PC-3 (cell line): ENCODE measurements at regions not wholly inside any gene's neighbourhood (a gene's known extent, or its start where the extent isn't known, plus 50 kb on each side); places are given as distances from the start of the nearest gene placed in this dataset.

Experiments
- ATAC-seq: fragments of 200-7000 bp; cut with Tn5 transposase; 2 replicates; pipeline ENCODE4 v1.9.1; 2020; ENCODE audit warnings: mild to moderate bottlenecking, moderate library complexity
- BruUV-seq: library from RNA; stranded (reverse); fragments of 400-500 nt; replicated peaks from 2 replicates; lab custom pipeline; 2021; lab: Mats Ljungman, UMichigan
- CTCF ChIA-PET: fragments of 300-600 bp; sonication (Branson Sonifier 250); formaldehyde crosslinking; loops from one replicate; lab custom pipeline; 2022; ENCODE audit warnings: antibody characterized with exemption; lab: Charles Lee
- POLR2A ChIA-PET: fragments of 300-600 bp; sonication (Branson Sonifier 250); formaldehyde crosslinking; loops from one replicate; lab custom pipeline; 2022; ENCODE audit warnings: antibody characterized with exemption; ENCODE audit not compliant: unreplicated experiment; lab: Charles Lee
- DNase-seq: peaks from one replicate; pipeline ENCODE4 v3.0.0-alpha.2; 2015
- H2AFZ ChIP-seq: fragments of 300-600 bp; sonication (generic); 2 replicates; pipeline ENCODE4 v1.6.0; 2016; ENCODE audit warnings: antibody characterized with exemption, low read length
- H3F3A ChIP-seq: fragments of 300-600 bp; sonication (generic); one replicate; pipeline ENCODE4 v1.6.0; 2017; ENCODE audit warnings: antibody characterized with exemption, low read length, control low read depth, mild to moderate bottlenecking; ENCODE audit not compliant: unreplicated experiment
- H3K27ac ChIP-seq: fragments of 300-600 bp; sonication (generic); 2 replicates; pipeline ENCODE4 v1.5.1; 2016; ENCODE audit warnings: mild to moderate bottlenecking, low read length
- H3K27me3 ChIP-seq: fragments of 300-600 bp; sonication (generic); 2 replicates; pipeline ENCODE4 v1.6.1; 2016; ENCODE audit warnings: low read length, mixed read lengths
- H3K36me3 ChIP-seq: fragments of 300-600 bp; sonication (generic); 2 replicates; pipeline ENCODE4 v1.6.1; 2016; ENCODE audit warnings: low read depth, mixed run types, low read length, mixed read lengths
- H3K4me1 ChIP-seq: fragments of 300-600 bp; sonication (generic); 2 replicates; pipeline ENCODE4 v1.5.1; 2016; ENCODE audit warnings: low read length; ENCODE audit not compliant: insufficient read depth
- H3K4me2 ChIP-seq: fragments of 300-600 bp; sonication (generic); 2 replicates; pipeline ENCODE4 v1.6.0; 2016; ENCODE audit warnings: low read length
- H3K4me3 ChIP-seq: fragments of 300-600 bp; sonication (generic); 2 replicates; pipeline ENCODE4 v1.5.1; 2016; ENCODE audit warnings: mild to moderate bottlenecking, low read length, mixed read lengths
- H3K79me2 ChIP-seq: fragments of 300-600 bp; sonication (generic); 2 replicates; pipeline ENCODE4 v1.6.1; 2017; ENCODE audit warnings: low read length, mixed read lengths
- H3K9ac ChIP-seq: fragments of 300-600 bp; sonication (generic); 2 replicates; pipeline ENCODE4 v1.6.0; 2016; ENCODE audit warnings: mild to moderate bottlenecking, low read length
- H3K9me2 ChIP-seq: fragments of 300-600 bp; sonication (generic); replicated peaks from 2 replicates; pipeline ENCODE4 v1.6.1; 2016; ENCODE audit warnings: mixed run types, low read length, mixed read lengths
- H3K9me3 ChIP-seq: fragments of 300-600 bp; sonication (generic); 2 replicates; pipeline ENCODE4 v1.6.1; 2016; ENCODE audit warnings: low read length, mixed read lengths
- H4K20me1 ChIP-seq: fragments of 300-600 bp; sonication (generic); 2 replicates; pipeline ENCODE4 v1.6.1; 2016; ENCODE audit warnings: low read length, mixed read lengths
- CTCF ChIP-seq: fragments of 300-600 bp; sonication (generic); conservative IDR thresholded peaks from 2 replicates; pipeline ENCODE4 v1.5.1; 2017; ENCODE audit warnings: antibody characterized with exemption, low read depth, mild to moderate bottlenecking, low read length
- EZH2 ChIP-seq: fragments of 300-600 bp; sonication (generic); IDR thresholded peaks from one replicate; pipeline ENCODE4 v1.6.1; 2017; ENCODE audit warnings: antibody characterized with exemption, mild to moderate bottlenecking, low read length; ENCODE audit not compliant: unreplicated experiment
- EZH2phosphoT487 ChIP-seq: fragments of 300-600 bp; sonication (generic); IDR thresholded peaks from 2 replicates; pipeline ENCODE4 v1.6.1; 2018; ENCODE audit warnings: mild to moderate bottlenecking, antibody characterized with exemption, low read length, borderline replicate concordance
- intact Hi-C: fragments of 100-400 bp; cut with micrococcal nuclease; formaldehyde crosslinking; loops from 2 replicates; pipeline ENCODE4 v1.9.0; 2023

- Histone ChIP-seq H3K79me2 (no peaks in the 10 kb centered on the region), H3F3A (no peaks in the 10 kb centered on the region), H3K27me3 (no peaks in the 10 kb centered on the region), H3K9me3 (no peaks in the 10 kb centered on the region), H3K4me2 (no peak overlapping the region), H3K9ac (no peak overlapping the region), H3K27ac (no peak overlapping the region), H3K9me2 (no peaks in the 10 kb centered on the region), H3K4me3 (no peak overlapping the region), H3K36me3 (no peaks in the 10 kb centered on the region), H3K4me1 (no peaks in the 10 kb centered on the region), H4K20me1 (no peaks in the 10 kb centered on the region), H2AFZ (no peak overlapping the region)
- TF ChIP-seq EZH2 (no peak), EZH2phosphoT487 (no peak), CTCF (no peak)
- POLR2A ChIA-PET: no interaction called here
- intact Hi-C loops: no loop called here
- no peak for DNase-seq
- no TSS peak for BruUV-seq
- no peak for ATAC-seq
- CTCF ChIA-PET: no interaction called here
Observed at GRCh38 chr18:29491907-29492306, 1315.0 kb upstream of the CDH2 start.

- BruUV-seq: no TSS peak
- intact Hi-C loops: no loop called here
- Histone ChIP-seq H3K4me2 (no peak overlapping the region), H3K4me3 (no peak overlapping the region), H3K79me2 (no peaks in the 10 kb centered on the region), H3K4me1 (no peaks in the 10 kb centered on the region), H3K9me2 (no peaks in the 10 kb centered on the region), H3F3A (no peaks in the 10 kb centered on the region), H3K27ac (no peak overlapping the region), H3K9ac (no peak overlapping the region), H3K36me3 (no peaks in the 10 kb centered on the region), H3K27me3 (no peaks in the 10 kb centered on the region), H3K9me3 (no peaks in the 10 kb centered on the region), H4K20me1 (no peaks in the 10 kb centered on the region), H2AFZ (no peak overlapping the region)
- POLR2A ChIA-PET: no interaction called here
- no peak for ATAC-seq
- DNase-seq: peak; percentile 10
- CTCF ChIA-PET: no interaction called here
- TF ChIP-seq EZH2 (no peak), EZH2phosphoT487 (no peak), CTCF (no peak)
Observed at GRCh38 chr18:29488617-29489016, 1311.7 kb upstream of the CDH2 start.

- ATAC-seq: no peak
Observed at GRCh38 chr18:29465526-29465925, 1288.6 kb upstream of the CDH2 start.

More at GRCh38 chr18:29465526-29465925, 1288.6 kb upstream of the CDH2 start:
- H3K4me1 ChIP-seq: no peaks in the 10 kb centered on the region
- H3K4me3 ChIP-seq: no peak overlapping the region
- no peak overlapping the region for H3K4me2 ChIP-seq
- TF ChIP-seq EZH2phosphoT487: no peak
- no peak for TF ChIP-seq CTCF
- TF ChIP-seq EZH2: no peak
- H3K9me3 ChIP-seq: no peaks in the 10 kb centered on the region
- intact Hi-C loops: no loop called here
- no TSS peak for BruUV-seq
- DNase-seq: no peak
- H3K27ac ChIP-seq: no peak overlapping the region
- no peaks in the 10 kb centered on the region for H3K9me2 ChIP-seq
- no peak overlapping the region for H3K9ac ChIP-seq
- no peaks in the 10 kb centered on the region for H3F3A ChIP-seq
- no peak overlapping the region for H2AFZ ChIP-seq
- ChIA-PET POLR2A (no interaction called here), CTCF (no interaction called here)
- H3K27me3 ChIP-seq: no peaks in the 10 kb centered on the region
- H3K79me2 ChIP-seq: no peaks in the 10 kb centered on the region
- H3K36me3 ChIP-seq: no peaks in the 10 kb centered on the region
- no peaks in the 10 kb centered on the region for H4K20me1 ChIP-seq
